Liver (tissue), 7 donors: ENCODE measurements at regions not wholly inside any gene's neighbourhood (a gene's known extent, or its start where the extent isn't known, plus 50 kb on each side); places are given as distances from the start of the nearest gene placed in this dataset.

Source experiments
- DNase-seq: peaks from one replicate; pipeline ENCODE4 v3.0.0-alpha.2; 2017; ENCODE audit warnings: low spot score
- H3K27ac ChIP-seq, 2 donors: one replicate each; pipeline ENCODE4 v1.7.0; 2013; ENCODE audit warnings: inconsistent platforms in 2 of 2, low read length in 2 of 2, control low read depth in 1 of 2, low read depth in 1 of 2, mild to moderate bottlenecking in 1 of 2
- H3K27me3 ChIP-seq, 4 donors: one replicate each; pipeline versions ENCODE4 v1.6.1 to v1.7.0; 2013; ENCODE audit warnings: low read length in 3 of 4, inconsistent platforms in 1 of 4, mild to moderate bottlenecking in 1 of 4, moderate library complexity in 1 of 4; ENCODE audit not compliant: control insufficient read depth in 4 of 4, insufficient read depth in 4 of 4
- H3K36me3 ChIP-seq, 4 donors: one replicate each; pipeline versions ENCODE4 v1.6.1 to v1.7.0; 2013; ENCODE audit warnings: low read length in 3 of 4, mild to moderate bottlenecking in 3 of 4, low read depth in 1 of 4, moderate library complexity in 1 of 4; ENCODE audit not compliant: control insufficient read depth in 4 of 4, insufficient read depth in 3 of 4
- H3K4me1 ChIP-seq, 4 donors: one replicate each; pipeline versions ENCODE4 v1.6.1 to v1.7.0; 2013; ENCODE audit warnings: low read length in 3 of 4, mild to moderate bottlenecking in 3 of 4, moderate library complexity in 1 of 4; ENCODE audit not compliant: control insufficient read depth in 4 of 4, insufficient read depth in 4 of 4
- H3K4me3 ChIP-seq, 3 donors: one replicate each; pipeline versions ENCODE4 v1.6.1 to v1.7.0; 2013; ENCODE audit warnings: low read length in 3 of 3, control low read depth in 1 of 3, low read depth in 1 of 3, mild to moderate bottlenecking in 1 of 3
- H3K9ac ChIP-seq, 2 donors: one replicate each; pipeline ENCODE4 v1.7.0; 2013; ENCODE audit warnings: low read length in 2 of 2, mild to moderate bottlenecking in 2 of 2, moderate library complexity in 2 of 2, control low read depth in 1 of 2, low read depth in 1 of 2
- H3K9me3 ChIP-seq, 4 donors: one replicate each; pipeline versions ENCODE4 v1.6.1 to v1.7.0; 2013; ENCODE audit warnings: low read length in 3 of 4; ENCODE audit not compliant: control insufficient read depth in 4 of 4
- FOXA2 ChIP-seq: IDR thresholded peaks from 2 replicates; pipeline ENCODE4 v1.6.1; 2016; ENCODE audit warnings: antibody characterized with exemption
- GABPA ChIP-seq, 2 donors: IDR thresholded peaks in 1 of 2; conservative IDR thresholded peaks in 1 of 2; 2 replicates each; pipeline ENCODE4 v1.6.1; 2016; ENCODE audit warnings: antibody characterized with exemption in 2 of 2, mild to moderate bottlenecking in 1 of 2, moderate library complexity in 1 of 2
- HNF4A ChIP-seq, 2 donors: conservative IDR thresholded peaks; 2 replicates each; pipeline ENCODE4 v1.6.1; 2016; ENCODE audit warnings: antibody characterized with exemption in 2 of 2, mild to moderate bottlenecking in 2 of 2
- HNF4G ChIP-seq: IDR thresholded peaks from 2 replicates; pipeline ENCODE4 v1.6.1; 2016; ENCODE audit warnings: antibody characterized with exemption
- JUND ChIP-seq, 2 donors: IDR thresholded peaks; 2 replicates each; pipeline ENCODE4 v1.6.1; 2016; ENCODE audit warnings: antibody characterized with exemption in 2 of 2
- MAX ChIP-seq: IDR thresholded peaks from 2 replicates; pipeline ENCODE4 v1.6.1; 2016; ENCODE audit warnings: antibody characterized with exemption
- NR2F2 ChIP-seq: IDR thresholded peaks from 2 replicates; pipeline ENCODE4 v1.6.1; 2016; ENCODE audit warnings: antibody characterized with exemption
- RAD21 ChIP-seq, 2 donors: IDR thresholded peaks; 2 replicates each; pipeline ENCODE4 v1.6.1; 2016; ENCODE audit warnings: antibody characterized with exemption in 2 of 2, mild to moderate bottlenecking in 2 of 2
- REST ChIP-seq: IDR thresholded peaks from 2 replicates; pipeline ENCODE4 v1.6.1; 2016; ENCODE audit warnings: antibody characterized with exemption, mild to moderate bottlenecking
- ZBTB33 ChIP-seq: IDR thresholded peaks from 2 replicates; pipeline ENCODE4 v1.6.1; 2016; ENCODE audit warnings: antibody characterized with exemption
- WGBS: extraction: QIAGEN DNeasy Blood & Tissue Kit; methylation state at CpG from one replicate; pipeline ENCODE4 v1.1.7; 2013; 5-methylcytosine and 5-hydroxymethylcytosine counted together
- donor health status: healthy.
- donor health status: healthy.
- donor health status: healthy.
- donor health status: healthy.

GRCh38 chr1:184285401-184286087 lies 101.3 kb upstream of the C1orf21 start:
- H3K9ac ChIP-seq: no peak overlapping the region
- no peaks in the 10 kb centered on the region for H3K4me1 ChIP-seq
- 97% methylated on average over 4 of the region's 4 CpGs for WGBS
- no peak for DNase-seq
- H3K9me3 ChIP-seq: peaks cover 0 to 3% (median 0%) of the 10 kb centered on the region in 4 donors
- H3K27me3 ChIP-seq: no peaks in the 10 kb centered on the region
- H3K27ac ChIP-seq: no peak overlapping the region
- no peak overlapping the region for H3K4me3 ChIP-seq
- TF ChIP-seq NR2F2 (no peak), RAD21 (IDR thresholded peaks at IDR 0.05) (no peak), REST (no peak), MAX (no peak), ZBTB33 (no peak), FOXA2 (no peak)
- no peaks in the 10 kb centered on the region for H3K36me3 ChIP-seq

- no peak for DNase-seq
- TF ChIP-seq HNF4G: no peak
- TF ChIP-seq NR2F2: no peak
- no peak for TF ChIP-seq HNF4A (conservative IDR thresholded peaks at IDR 0.05)
- TF ChIP-seq ZBTB33: no peak
- TF ChIP-seq JUND (IDR thresholded peaks at IDR 0.05): no peak
- TF ChIP-seq GABPA (IDR thresholded peaks at IDR 0.05 in 1 of 2, conservative IDR thresholded peaks at IDR 0.05 in 1 of 2): no peak
Measured at GRCh38 chr1:184287001-184287400, 99.8 kb upstream of the C1orf21 start.

More at GRCh38 chr1:184287001-184287400, 99.8 kb upstream of the C1orf21 start:
- Histone ChIP-seq H3K4me3 (no peak overlapping the region), H3K4me1 (no peaks in the 10 kb centered on the region), H3K36me3 (no peaks in the 10 kb centered on the region), H3K27me3 (no peaks in the 10 kb centered on the region), H3K9ac (no peak overlapping the region), H3K27ac (no peak overlapping the region), H3K9me3 (peaks cover 0 to 3% (median 0%) of the 10 kb centered on the region in 4 donors)
- WGBS: 67% methylated on average over 8 of the region's 8 CpGs
